ENCODE measurements at regions not wholly inside any gene's neighbourhood (a gene's known extent, or its start where the extent isn't known, plus 50 kb on each side); places are given as distances from the start of the nearest gene placed in this dataset.
A peak's percentile ranks its signal among the peaks of the same experiment; 100 is the strongest.
"Not testable (repeated sequence)": the region's sequence is repeated elsewhere in the genome, so short reads cannot be mapped to it uniquely, and the experiment has no call there.

GRCh38 chr5:32842813-32843530 is 131.9 kb downstream of the NPR3 start:
- DNase-seq, result no peak

- DNase-seq, result no peak
Observed at GRCh38 chr5:32843531-32843895, 132.4 kb downstream of the NPR3 start.

GRCh38 chr5:32845171-32845570 is 134.1 kb downstream of the NPR3 start:
- no peak for DNase-seq

DNA sequence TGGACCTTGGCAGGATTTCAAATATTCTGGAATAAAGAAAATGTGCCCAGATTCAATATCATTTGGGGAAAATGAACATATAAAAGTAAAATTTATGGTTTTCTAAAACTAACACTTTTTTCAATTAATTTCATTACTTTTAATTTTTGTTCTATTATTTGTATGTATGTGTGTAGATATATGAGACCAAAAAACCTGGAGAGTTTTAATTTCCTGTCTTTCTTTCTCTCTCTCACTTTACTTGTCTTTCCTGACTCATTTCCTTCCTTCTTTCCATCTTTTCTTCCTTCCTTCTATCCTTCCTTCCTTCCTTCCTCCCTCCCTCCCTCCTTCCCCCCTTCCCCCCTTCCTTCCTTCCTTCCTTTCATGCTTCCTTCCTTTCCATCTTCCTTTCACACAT is 137.0 kb downstream of the NPR3 start:
- no peak for DNase-seq

GRCh38 chr5:32848681-32849080 is 137.6 kb downstream of the NPR3 start:
- no peak for DNase-seq

DNA sequence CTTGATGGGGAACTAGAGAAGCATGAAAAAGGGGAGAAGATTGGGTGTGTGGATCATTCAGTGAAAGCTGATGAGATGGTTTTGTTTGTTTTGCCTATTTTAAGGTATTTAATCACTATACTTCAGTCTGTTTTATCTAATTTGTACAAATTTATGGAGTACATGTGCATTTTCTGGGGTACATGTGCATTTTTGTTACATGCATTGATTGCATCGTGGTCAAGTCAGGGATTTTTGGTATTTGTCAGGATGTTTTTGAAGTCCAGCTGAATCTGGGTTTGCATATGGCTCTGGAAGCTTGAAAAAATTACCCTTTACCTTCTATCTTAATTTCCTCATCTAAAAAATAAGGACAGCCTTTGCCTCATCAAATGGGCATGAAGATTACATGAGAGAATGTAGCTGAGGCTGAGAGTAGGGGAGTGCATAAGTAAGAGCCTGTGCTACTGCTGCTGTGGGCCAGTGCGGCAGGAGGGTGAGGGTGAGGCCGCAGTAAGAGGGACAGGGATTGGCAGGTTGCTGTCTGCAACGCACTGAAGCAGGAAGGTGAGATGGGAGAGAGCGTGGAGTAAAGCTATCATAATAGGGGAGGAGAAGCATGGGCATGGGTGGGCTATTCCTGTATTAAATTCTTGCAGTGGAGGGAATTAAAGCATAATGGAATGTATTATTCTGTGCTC is 139.8 kb downstream of the NPR3 start:
- DNase-seq, result no peak

GRCh38 chr5:32851559-32852173 is 140.5 kb downstream of the NPR3 start:
- no peak for DNase-seq

DNA sequence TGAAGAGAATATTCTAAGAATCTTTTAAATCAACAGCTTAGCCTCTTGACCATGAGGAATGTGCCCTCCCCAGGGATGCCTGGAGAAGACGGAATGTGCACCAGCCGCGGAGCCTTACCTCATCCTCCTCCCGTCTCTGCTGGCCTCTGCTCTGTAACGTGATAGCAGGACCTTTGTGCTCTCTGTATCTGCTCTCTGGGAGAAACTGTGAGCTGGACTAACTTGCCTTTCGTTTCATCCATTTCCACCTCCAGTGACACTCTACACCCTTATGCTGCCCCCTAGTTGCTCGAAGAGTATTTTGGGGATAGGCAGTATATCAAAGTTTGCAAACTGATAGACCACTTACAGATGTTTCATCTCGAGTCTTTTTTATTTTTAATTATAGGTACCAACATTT is 141.4 kb downstream of the NPR3 start:
- DNase-seq, result no peak

- no peak for DNase-seq
Observed at GRCh38 chr5:32852976-32853375, 141.9 kb downstream of the NPR3 start.

- no peak for DNase-seq
Observed at GRCh38 chr5:32854473-32854872, 143.4 kb downstream of the NPR3 start.

DNA sequence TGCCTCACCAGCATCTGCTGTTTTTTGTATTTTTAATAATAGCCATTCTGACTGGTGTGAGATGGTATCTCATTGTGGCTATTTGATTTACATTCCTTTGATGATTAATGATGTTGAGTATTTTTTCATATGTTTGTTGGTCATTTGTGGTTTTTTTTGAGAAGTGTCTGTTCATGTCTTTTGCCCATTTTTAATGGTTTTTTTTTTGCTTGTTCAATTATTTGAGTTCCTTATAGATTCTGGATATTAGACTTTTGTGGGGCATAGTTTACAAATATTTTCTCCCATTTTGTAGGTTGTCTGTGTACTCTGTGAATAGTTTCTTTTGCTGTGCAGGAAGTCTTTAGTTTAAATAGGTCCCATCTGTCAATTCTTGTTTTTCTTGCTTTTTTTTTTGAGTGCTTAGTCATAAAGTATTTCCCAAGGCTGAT is 148.1 kb downstream of the NPR3 start:
- no peak for DNase-seq

DNA sequence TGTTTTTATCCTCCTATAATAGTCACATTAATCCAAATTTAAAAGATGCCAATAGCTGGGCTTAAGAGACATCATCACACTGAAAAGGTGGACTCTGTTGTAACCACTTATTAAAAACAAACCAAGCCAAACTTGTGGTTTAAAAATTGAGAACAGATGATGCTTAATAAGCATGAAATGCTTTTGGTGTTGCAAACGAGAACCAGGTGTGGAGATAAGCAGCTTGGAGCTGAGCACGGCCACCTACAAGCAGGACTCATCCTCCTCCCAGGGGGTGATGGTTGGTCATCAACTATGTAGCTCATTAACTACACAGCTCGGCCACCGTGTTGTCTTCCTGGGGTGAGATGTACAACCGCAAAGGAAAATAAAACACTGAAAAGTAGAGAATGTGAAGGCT is 154.4 kb downstream of the NPR3 start:
- no peak for DNase-seq

DNA sequence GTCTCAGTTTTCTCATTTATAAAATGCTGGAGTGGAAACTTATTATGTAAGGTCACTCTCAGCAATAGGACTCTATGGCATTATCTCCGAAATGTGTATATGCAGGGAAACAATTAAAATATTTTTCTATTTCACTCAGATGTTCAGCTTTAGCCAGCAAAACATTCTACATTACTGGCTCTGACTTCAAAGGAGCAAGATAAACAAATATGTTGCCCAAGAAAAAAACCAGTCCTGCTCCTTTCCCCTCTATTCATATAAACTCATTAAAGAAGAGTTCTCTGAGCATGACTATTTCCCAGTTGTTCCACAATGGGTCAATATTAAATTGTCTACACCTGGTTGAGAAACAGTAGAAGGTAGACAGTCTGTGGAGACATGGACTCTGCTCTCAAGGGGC is 155.0 kb downstream of the NPR3 start:
- no peak for DNase-seq

DNA sequence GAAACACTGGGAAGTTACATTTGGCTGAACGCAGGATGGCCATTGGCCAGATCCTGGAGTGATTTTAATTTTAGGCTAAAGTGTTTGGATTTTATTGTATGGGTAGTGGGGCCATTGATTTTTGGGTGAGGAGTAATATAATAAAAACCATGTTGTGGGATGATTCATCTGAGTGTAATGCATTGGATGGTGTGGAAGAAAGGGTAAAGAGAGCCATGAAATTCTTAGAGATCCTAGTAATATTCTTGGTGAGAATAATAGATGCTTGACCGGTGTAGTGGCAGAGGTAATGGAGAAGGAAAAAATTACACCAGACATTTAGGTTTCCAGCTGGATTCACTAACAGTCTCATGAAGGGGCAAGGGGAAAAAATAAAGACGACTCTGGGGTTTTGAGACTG is 158.1 kb downstream of the NPR3 start:
- DNase-seq, result no peak

GRCh38 chr5:32876791-32877190 is 165.7 kb downstream of the NPR3 start:
- no peak for DNase-seq

GRCh38 chr5:32879364-32879763 is 168.2 kb downstream of the NPR3 start:
- not testable (repeated sequence) for DNase-seq

DNA sequence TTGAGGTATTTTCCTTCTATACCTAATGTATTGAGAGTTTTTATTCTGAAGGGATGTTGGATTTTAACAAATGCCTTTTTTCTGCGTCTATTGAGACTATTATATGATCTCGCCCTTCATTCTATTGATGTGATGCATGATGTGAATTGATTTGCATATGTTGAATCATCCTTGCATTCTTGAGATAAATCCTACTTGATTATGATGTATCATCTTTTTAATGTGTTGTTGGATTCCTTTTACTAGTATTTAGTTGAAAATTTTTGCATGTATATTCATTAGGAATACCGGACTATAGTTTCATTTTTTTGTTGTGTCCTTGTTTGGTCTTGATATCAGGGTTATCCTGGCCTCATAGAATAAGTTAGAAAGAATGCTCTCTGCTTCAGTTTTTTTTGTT is 169.7 kb downstream of the NPR3 start:
- no peak for DNase-seq

DNA sequence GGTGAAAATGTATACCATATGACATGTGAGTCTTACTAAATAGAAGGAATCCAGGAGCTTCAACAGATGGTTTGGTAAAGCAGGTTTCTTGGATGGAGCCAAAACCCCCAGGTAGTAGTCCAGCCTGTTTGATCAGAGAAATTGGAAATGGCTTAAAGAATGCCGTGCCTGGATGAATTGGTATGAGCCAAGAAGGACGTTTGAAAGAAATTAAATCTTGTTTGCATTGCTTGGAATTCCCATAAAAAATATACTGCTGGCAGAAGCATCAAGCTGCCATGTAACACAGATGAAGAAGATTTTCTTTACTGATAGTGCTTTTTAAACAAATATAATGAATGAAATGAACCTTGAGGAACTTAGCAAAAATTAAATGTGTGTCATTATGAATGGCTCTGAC is 176.3 kb downstream of the NPR3 start:
- DNase-seq, result no peak

- DNase-seq, result no peak
Observed at GRCh38 chr5:32889078-32889477, 178.0 kb downstream of the NPR3 start.

DNA sequence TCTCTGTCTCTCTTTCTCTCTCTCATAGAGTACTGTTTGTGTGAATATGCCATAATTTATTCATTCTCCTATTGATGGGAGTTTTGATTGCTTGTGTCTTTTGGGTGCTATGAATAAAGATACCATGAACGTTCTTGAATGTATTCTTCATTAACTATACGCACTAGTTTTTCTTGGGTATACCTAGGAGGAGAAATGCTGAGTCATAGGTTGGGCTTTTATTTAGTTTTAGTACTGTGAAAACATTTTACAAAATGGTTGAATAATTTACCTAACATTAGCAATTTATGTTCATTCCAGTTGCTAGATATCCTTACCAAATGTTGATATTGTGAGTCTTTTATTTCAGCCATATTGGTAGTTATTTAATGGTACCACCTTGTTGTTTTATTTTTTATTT is 192.5 kb downstream of the NPR3 start:
- no peak for DNase-seq

DNA sequence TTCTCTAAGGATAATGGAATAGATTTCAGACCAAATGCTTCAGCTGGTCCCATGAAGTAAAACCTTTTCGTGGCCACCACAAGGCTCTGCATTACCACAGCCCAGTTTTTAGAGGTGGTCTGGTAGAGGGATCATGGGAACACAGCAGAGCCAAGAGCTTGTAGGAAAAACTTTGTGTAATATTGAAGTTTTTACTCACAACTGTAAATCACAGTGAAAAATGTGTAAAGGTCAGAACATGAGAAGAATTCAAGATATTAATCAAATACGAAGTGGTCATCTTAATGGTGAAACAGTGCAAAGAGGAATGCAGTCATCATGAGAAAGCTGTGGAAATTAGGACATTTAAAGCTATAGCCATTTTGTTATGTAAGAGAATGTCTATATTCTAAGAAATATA is 197.5 kb downstream of the NPR3 start:
- DNase-seq, result no peak

- DNase-seq, result no peak
Observed at GRCh38 chr5:32909207-32909606, 198.1 kb downstream of the NPR3 start.

GRCh38 chr5:32916648-32917047 is 205.5 kb downstream of the NPR3 start:
- DNase-seq, result peak; percentile 4

DNA sequence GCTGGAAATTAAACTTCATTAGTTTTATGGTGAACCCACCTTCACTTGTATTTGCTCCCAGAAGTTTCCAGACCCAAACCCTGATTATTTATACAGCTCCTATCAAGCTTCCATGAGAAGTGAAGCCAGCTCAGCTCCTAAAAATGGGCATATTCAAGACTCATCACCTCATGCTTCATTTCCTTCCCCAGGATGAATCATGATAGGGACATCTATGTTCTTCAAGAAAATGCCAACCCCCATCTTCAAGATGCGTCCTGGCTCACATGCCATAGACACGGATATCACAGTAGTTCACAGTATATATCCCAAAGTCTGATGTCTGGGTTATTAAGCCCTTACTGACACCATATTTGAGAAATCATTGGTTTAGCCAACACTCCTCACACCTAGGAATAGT is 217.6 kb downstream of the NPR3 start:
- no peak for DNase-seq
